ENCODE measurements at regions not wholly inside any gene's neighbourhood (a gene's known extent, or its start where the extent isn't known, plus 50 kb on each side); places are given as distances from the start of the nearest gene placed in this dataset.

DNA sequence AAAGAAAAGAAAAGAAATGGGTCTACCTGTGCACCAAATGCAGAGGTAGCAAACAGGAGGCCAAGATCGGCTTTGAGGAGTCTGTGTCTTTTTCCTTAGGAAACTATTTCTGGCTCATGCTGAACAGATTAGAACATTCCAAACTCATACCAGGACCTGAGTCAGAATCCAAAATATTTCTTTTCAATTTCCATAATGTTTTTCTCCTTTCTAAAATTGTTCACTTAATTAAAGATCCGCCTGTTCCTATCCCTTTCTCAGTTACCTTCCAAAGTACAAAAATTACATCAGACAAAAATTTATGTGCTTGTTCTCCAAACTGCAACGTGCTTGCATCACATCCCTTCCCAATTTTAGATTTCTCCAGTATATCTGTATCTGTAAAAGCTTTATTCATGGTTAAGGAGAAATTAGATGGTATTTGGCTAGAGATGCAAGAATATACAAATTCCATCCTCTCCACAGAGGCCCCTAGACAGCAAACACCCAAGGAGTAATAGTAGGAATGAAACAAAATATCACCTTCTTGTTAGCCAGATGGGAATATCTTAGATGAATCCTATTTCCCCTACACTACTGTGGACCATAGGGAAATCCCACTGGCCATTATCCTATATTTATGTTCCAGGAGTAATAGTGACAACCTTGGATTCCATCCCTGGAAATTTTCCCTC lies 130.6 kb downstream of the LNPK start:
- TF ChIP-seq POLR2A (IDR thresholded peaks at IDR 0.05; ENCODE audit: low read length) = no peak
- TF ChIP-seq GATA1 (IDR thresholded peaks at IDR 0.05; ENCODE audit: low read depth, low read length) = no peak
